GM12891 (cell line): ENCODE measurements at regions not wholly inside any gene's neighbourhood (a gene's known extent, or its start where the extent isn't known, plus 50 kb on each side); places are given as distances from the start of the nearest gene placed in this dataset.

Experiments
- DNase-seq: peaks from one replicate; pipeline ENCODE4 v3.0.0; 2011; ENCODE audit warnings: low spot score; ENCODE audit not compliant: insufficient read length
- FAIRE-seq: peaks from 2 replicates; lab custom pipeline; 2011; peaks lifted over from hg19 to GRCh38; lab: Jason Lieb, UNC
- PAX5 ChIP-seq: IDR thresholded peaks from 2 replicates; pipeline ENCODE4 v1.6.1; 2011; ENCODE audit warnings: low read length, moderate library complexity, mild to moderate bottlenecking; ENCODE audit not compliant: insufficient read depth, severe bottlenecking
- POLR2A ChIP-seq: IDR thresholded peaks from 2 replicates; pipeline ENCODE4 v1.6.1; 2011; ENCODE audit warnings: low read depth, low read length, control low read depth
- POLR2AphosphoS5 ChIP-seq: IDR thresholded peaks from 2 replicates; pipeline ENCODE4 v1.6.1; 2011; ENCODE audit warnings: low read depth, low read length, control low read depth
- POU2F2 ChIP-seq: IDR thresholded peaks from 2 replicates; pipeline ENCODE4 v1.6.1; 2011; ENCODE audit warnings: low read depth, mild to moderate bottlenecking, control low read depth, low read length, moderate library complexity
- SPI1 ChIP-seq: IDR thresholded peaks from 2 replicates; pipeline ENCODE4 v1.6.1; 2011; ENCODE audit warnings: low read depth, low read length, control low read depth
- TAF1 ChIP-seq: IDR thresholded peaks from 2 replicates; pipeline ENCODE4 v1.6.1; 2011; ENCODE audit warnings: low read depth, low read length, control low read depth

- DNase-seq (no peak), FAIRE-seq (no peak)
- TF ChIP-seq POLR2A (no peak), PAX5 (no peak), SPI1 (no peak), POU2F2 (no peak)
Observed at GRCh38 chr21:18907076-18907475, 503.5 kb upstream of the TMPRSS15 start.

GRCh38 chr21:18908641-18909040 is 505.1 kb upstream of the TMPRSS15 start:
- TF ChIP-seq TAF1: no peak
- TF ChIP-seq POU2F2: no peak
- TF ChIP-seq SPI1: no peak
- no peak for TF ChIP-seq POLR2AphosphoS5
- TF ChIP-seq POLR2A: no peak
- no peak for TF ChIP-seq PAX5
- no peak for FAIRE-seq
- DNase-seq: no peak

- TF ChIP-seq TAF1 (no peak), PAX5 (no peak), SPI1 (no peak), POU2F2 (no peak), POLR2AphosphoS5 (no peak), POLR2A (no peak)
- DNase-seq (no peak), FAIRE-seq (no peak)
Observed at GRCh38 chr21:18913914-18914313, 510.3 kb upstream of the TMPRSS15 start.

GRCh38 chr21:18914570-18914969 is 511.0 kb upstream of the TMPRSS15 start:
- no peak for TF ChIP-seq POLR2AphosphoS5
- TF ChIP-seq TAF1: no peak
- TF ChIP-seq POLR2A: no peak
- no peak for TF ChIP-seq SPI1
- TF ChIP-seq POU2F2: no peak
- TF ChIP-seq PAX5: no peak
- DNase-seq (no peak), FAIRE-seq (no peak)

GRCh38 chr21:18917622-18918021 is 514.0 kb upstream of the TMPRSS15 start:
- FAIRE-seq: no peak
- no peak for TF ChIP-seq POU2F2
- no peak for TF ChIP-seq TAF1
- no peak for DNase-seq

- DNase-seq: no peak
- FAIRE-seq: peak; percentile 13
- TF ChIP-seq SPI1 (no peak), TAF1 (no peak), POU2F2 (no peak), POLR2A (no peak), POLR2AphosphoS5 (no peak), PAX5 (no peak)
Observed at GRCh38 chr21:18931237-18931636, 527.7 kb upstream of the TMPRSS15 start.

- no peak for TF ChIP-seq POLR2A
- no peak for TF ChIP-seq POLR2AphosphoS5
- no peak for TF ChIP-seq PAX5
- no peak for TF ChIP-seq SPI1
- no peak for TF ChIP-seq TAF1
- no peak for TF ChIP-seq POU2F2
- DNase-seq: no peak
- FAIRE-seq: no peak
Observed at GRCh38 chr21:18937337-18937736, 533.8 kb upstream of the TMPRSS15 start.

- TF ChIP-seq PAX5 (no peak), POLR2AphosphoS5 (no peak), SPI1 (no peak), POLR2A (no peak), POU2F2 (no peak), TAF1 (no peak)
- DNase-seq (no peak), FAIRE-seq (no peak)
Observed at GRCh38 chr21:18940791-18941190, 537.2 kb upstream of the TMPRSS15 start.

- FAIRE-seq (no peak), DNase-seq (no peak)
- no peak for TF ChIP-seq TAF1
- no peak for TF ChIP-seq POLR2AphosphoS5
- no peak for TF ChIP-seq POLR2A
- TF ChIP-seq SPI1: no peak
- no peak for TF ChIP-seq PAX5
Observed at GRCh38 chr21:18950045-18950740, 546.6 kb upstream of the TMPRSS15 start.

- DNase-seq (no peak), FAIRE-seq (no peak)
- TF ChIP-seq PAX5: no peak
- TF ChIP-seq POLR2A: no peak
- no peak for TF ChIP-seq SPI1
Observed at GRCh38 chr21:18951271-18952038, 547.9 kb upstream of the TMPRSS15 start.

- no peak for DNase-seq
- no peak for FAIRE-seq
- TF ChIP-seq POLR2AphosphoS5: no peak
- no peak for TF ChIP-seq SPI1
- TF ChIP-seq TAF1: no peak
- no peak for TF ChIP-seq PAX5
- no peak for TF ChIP-seq POLR2A
- TF ChIP-seq POU2F2: no peak
Observed at GRCh38 chr21:18954441-18954844, 550.9 kb upstream of the TMPRSS15 start.
